ENCODE measurements at regions not wholly inside any gene's neighbourhood (a gene's known extent, or its start where the extent isn't known, plus 50 kb on each side); places are given as distances from the start of the nearest gene placed in this dataset.

DNA sequence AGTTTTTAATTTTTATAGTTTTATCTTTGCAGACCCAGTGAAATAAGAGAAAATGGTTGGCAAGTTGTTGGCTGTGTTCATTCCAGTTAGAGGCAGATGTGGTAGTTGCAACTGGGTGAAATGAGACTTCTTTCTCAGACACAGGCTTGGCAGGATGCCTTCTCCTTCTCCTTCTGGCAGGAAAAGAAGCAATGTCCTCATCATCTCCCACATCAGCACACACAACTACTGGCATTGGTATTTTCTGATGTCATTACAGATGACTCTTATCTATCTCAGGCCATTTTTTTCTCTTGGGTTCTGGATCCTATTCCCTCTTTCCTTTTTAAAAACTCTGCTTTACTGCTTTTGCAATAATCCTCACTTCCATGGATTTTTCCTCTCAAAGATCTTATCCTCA is 103.3 kb upstream of the EDIL3 start:
- TF ChIP-seq CTCF (IDR thresholded peaks at IDR 0.05; ENCODE audit: low read depth, low read length, missing control alignments): no peak
- no peak for DNase-seq (ENCODE audit: low read depth)
- H3K4me3 ChIP-seq (ENCODE audit: low read depth, low read length): no peak overlapping the region

- DNase-seq (ENCODE audit: low read depth): no peak
- no peak for TF ChIP-seq CTCF (IDR thresholded peaks at IDR 0.05; ENCODE audit: low read depth, low read length, missing control alignments)
- no peak overlapping the region for H3K4me3 ChIP-seq (ENCODE audit: low read depth, low read length)
Observed at GRCh38 chr5:84480873-84481637, 96.4 kb upstream of the EDIL3 start.

- no peak for DNase-seq (ENCODE audit: low read depth)
- TF ChIP-seq CTCF (IDR thresholded peaks at IDR 0.05; ENCODE audit: low read depth, low read length, missing control alignments): no peak
- H3K4me3 ChIP-seq (ENCODE audit: low read depth, low read length): no peak overlapping the region
Observed at GRCh38 chr5:84478603-84479002, 93.9 kb upstream of the EDIL3 start.

DNA sequence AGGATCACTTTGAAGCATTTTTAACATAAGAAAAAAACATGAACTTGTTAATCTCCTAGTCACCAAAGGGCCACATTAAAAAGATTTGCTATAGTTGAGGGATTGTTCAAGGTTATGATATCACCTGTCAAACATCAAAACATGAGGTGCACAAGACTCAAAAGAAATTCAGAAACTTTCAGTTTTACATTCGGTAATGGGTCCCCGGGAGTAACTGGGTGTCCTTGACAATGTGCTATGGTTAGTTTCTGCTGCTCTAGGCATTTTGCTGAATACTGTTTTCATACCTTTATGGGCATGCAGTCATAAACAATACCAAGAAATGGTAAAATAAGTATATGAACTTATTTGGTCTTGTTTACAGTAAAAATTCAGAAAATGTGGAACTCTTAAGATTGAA is 92.8 kb upstream of the EDIL3 start:
- no peak overlapping the region for H3K4me3 ChIP-seq (ENCODE audit: low read depth, low read length)
- no peak for DNase-seq (ENCODE audit: low read depth)
- TF ChIP-seq CTCF (IDR thresholded peaks at IDR 0.05; ENCODE audit: low read depth, low read length, missing control alignments): no peak

DNA sequence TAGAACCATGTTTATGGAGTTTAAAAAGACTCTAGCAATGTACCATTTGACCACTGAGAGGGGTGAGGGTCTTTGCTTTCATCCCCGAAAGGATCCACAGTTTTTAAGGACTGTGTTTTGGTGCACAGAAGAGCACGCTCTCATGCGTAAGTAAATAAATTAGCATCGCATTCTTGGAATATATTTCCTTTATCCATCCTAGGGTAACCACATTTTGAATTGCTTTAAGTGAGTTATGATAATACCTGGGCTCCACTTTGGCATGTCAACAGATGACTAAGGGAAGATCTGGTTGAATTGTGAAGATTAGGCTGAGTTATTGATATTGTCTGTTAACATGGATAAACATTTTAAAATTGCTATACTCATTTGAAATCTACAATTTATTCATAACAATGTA is 89.4 kb upstream of the EDIL3 start:
- TF ChIP-seq CTCF (IDR thresholded peaks at IDR 0.05; ENCODE audit: low read depth, low read length, missing control alignments): no peak
- H3K4me3 ChIP-seq (ENCODE audit: low read depth, low read length): no peak overlapping the region
- DNase-seq (ENCODE audit: low read depth): no peak

- TF ChIP-seq CTCF (IDR thresholded peaks at IDR 0.05; ENCODE audit: low read depth, low read length, missing control alignments): no peak
- no peak overlapping the region for H3K4me3 ChIP-seq (ENCODE audit: low read depth, low read length)
- no peak for DNase-seq (ENCODE audit: low read depth)
Observed at GRCh38 chr5:84453405-84453804, 68.7 kb upstream of the EDIL3 start.

Measured in GM12864 (cell line).